GM12872 (cell line): ENCODE measurements at regions not wholly inside any gene's neighbourhood (a gene's known extent, or its start where the extent isn't known, plus 50 kb on each side); places are given as distances from the start of the nearest gene placed in this dataset.

Experiments used
- TF ChIP-seq, protein P1 (sequence below): IDR thresholded peaks from 3 replicates; pipeline ENCODE4 v1.5.1; 2011; ENCODE audit warnings: low read depth, mild to moderate bottlenecking, low read length, moderate library complexity; ENCODE audit not compliant: insufficient read depth

DNA sequence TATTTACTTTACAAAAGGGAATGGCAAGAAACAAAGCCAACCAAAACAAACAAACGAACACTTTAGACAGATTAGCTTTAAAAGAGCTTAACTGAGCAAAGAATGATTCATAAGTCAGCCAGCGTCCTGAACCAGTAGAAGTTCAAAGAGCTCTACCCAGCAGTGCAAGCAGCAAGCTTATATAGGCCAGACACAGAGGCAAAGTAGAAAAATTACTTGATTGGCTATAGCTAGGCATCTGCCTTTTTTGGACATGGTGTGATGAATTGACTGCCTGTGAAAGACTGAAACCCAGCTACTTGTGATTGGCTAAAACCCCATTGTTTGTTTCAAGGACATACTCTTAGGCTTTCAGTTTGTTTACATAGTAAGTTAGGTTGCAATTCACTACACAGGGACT is 2120.0 kb upstream of the RAG2 start:
- TF ChIP-seq, protein P1, sequence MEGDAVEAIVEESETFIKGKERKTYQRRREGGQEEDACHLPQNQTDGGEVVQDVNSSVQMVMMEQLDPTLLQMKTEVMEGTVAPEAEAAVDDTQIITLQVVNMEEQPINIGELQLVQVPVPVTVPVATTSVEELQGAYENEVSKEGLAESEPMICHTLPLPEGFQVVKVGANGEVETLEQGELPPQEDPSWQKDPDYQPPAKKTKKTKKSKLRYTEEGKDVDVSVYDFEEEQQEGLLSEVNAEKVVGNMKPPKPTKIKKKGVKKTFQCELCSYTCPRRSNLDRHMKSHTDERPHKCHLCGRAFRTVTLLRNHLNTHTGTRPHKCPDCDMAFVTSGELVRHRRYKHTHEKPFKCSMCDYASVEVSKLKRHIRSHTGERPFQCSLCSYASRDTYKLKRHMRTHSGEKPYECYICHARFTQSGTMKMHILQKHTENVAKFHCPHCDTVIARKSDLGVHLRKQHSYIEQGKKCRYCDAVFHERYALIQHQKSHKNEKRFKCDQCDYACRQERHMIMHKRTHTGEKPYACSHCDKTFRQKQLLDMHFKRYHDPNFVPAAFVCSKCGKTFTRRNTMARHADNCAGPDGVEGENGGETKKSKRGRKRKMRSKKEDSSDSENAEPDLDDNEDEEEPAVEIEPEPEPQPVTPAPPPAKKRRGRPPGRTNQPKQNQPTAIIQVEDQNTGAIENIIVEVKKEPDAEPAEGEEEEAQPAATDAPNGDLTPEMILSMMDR: no peak

DNA sequence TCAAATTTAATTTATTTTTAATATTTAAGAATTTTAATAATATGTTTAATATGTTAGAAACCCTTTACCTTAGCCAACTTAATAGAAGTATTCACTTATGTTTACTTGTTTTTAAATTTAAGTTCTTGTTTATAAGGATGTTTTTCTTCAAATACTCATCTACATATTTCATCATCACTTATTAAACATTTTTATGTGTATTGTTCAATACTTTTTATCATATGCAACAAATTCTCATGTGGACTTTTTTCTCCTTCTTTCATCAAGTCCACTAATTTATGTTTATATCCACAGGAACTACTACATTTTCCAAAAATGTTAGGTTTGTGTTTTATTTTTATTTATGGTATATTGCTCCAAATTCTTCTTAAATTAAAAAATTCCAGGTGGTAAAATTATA is 2113.1 kb upstream of the RAG2 start:
- TF ChIP-seq, protein P1: no peak

DNA sequence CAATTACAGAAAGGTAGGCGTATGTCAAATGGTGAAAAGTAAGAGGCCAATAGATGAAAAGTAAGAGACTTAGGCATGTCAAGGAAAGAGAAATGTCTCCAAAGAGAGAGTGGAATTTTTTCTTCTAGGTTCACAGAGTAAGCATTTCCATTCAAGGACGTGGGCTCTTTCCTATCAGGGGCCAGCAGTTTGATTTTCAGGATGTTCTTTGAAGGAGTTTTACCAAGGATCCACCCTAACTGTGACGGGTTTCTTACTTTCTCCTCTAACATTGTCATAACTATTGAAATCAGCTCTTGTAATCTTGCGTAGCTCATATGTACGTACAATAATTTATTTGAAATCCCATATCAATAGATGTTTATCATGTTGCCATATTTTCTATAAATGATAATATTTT is 2112.2 kb upstream of the RAG2 start:
- TF ChIP-seq, protein P1: no peak

DNA sequence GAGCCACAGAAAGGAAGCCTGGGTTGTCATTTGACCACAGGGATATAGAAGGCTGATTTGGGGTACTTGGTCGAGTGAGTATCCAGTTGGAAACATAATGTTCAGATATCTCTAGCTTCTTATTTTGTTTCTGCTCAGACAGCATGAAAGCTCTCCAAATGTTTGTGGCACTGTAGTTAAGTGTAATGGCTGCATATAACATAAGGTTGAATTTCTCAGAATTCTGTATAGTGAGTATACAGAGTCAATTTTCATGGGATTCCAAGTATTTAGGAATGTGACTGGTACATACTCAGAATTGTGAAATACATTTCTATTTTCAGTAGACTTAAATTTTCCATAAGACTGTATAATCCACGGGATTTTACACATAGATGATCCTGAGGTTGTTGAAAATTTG is 2102.1 kb upstream of the RAG2 start:
- TF ChIP-seq, protein P1: no peak

DNA sequence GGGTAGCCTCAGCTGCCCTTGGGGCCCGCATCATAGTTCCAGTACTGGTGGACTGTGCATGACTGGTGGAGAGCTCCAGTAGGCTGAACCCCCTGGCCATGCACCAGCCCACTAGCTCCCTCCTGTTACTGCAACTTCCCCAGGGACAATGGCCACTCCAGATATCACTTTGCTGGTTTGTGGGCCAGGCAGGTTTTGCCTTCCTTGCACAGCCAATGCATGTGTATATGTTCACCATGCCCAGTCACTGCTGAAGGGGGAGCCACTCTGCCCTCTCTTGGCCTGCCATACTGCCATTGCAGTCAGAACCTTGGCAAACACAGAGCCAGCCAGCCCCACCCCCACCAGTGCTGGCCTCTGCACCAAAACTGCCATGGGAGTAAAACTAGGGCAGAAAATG is 2095.3 kb upstream of the RAG2 start:
- TF ChIP-seq, protein P1: no peak

DNA sequence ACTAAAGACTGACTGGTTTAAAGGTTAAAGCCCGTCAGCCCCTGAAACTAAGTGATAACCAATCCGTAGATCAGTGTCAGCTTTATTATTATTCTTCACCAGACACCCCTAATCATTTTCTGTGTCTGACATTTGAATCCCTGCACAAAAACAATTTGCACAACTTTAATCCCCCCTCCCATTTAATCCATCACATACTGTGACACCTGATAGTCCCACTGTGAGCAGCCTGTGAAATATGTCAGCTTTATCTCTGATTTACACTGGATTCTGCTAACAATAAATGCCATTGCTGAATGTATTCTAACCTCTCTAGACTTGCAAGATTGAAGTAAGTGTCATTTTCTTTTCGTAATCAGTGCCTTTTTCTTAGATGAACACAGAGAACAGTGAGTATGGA is 2089.0 kb upstream of the RAG2 start:
- TF ChIP-seq, protein P1: no peak

DNA sequence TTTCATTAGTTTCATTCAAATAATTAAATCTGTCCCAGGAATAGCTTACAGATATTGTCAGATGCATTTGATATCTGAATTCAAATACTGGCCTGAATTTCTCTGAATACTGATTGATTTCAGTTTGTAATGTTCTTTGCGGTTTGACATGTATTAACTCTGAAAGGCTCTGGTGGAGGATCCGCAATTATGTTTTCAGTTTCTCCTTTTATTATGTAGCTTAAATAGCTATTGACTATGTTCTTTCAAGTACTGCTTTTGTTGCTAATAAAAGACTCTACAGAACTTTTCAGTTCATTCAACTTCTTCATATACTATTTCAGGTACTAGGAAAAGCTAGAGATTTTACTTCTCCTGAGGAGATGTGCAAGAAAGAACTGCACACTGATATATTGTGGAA is 2085.4 kb upstream of the RAG2 start:
- TF ChIP-seq, protein P1: no peak

DNA sequence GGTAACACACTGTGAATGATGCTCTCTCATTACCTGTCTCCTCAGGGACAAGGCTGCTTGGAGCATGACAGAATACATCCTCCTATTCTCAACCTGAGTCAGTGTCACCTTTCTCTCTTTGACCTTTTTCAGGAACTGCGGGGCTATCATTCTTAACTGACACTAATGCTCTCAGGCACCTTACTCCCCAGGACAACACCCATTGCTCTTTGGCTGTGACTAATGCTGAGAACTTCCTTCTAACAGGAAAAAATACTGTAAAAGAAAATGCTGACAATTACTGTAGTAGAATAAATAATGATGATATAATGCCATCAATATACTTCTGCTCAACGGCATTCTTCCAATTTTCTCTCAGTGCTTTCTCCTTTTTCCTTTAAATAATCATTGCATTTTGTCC is 2082.7 kb upstream of the RAG2 start:
- TF ChIP-seq, protein P1: no peak
